Epithelial cell of esophagus (primary cell): ENCODE measurements at regions not wholly inside any gene's neighbourhood (a gene's known extent, or its start where the extent isn't known, plus 50 kb on each side); places are given as distances from the start of the nearest gene placed in this dataset.

ENCODE experiments used
- DNase-seq: peaks from one replicate; pipeline ENCODE4 v3.0.0; 2010; ENCODE audit warnings: low read depth
- H3K4me3 ChIP-seq: 2 replicates; pipeline ENCODE4 v1.5.1; 2011; ENCODE audit warnings: mild to moderate bottlenecking, low read length, control low read depth
- TF ChIP-seq, protein P1 (sequence below): IDR thresholded peaks from 2 replicates; pipeline ENCODE4 v1.5.1; 2011; ENCODE audit warnings: low read depth, mild to moderate bottlenecking, low read length, control low read depth, inconsistent platforms; ENCODE audit not compliant: insufficient read depth; ENCODE audit errors: missing control alignments

GRCh38 chr3:70757658-70758057 is 445.2 kb upstream of the MDFIC2 start:
- no peak overlapping the region for H3K4me3 ChIP-seq
- TF ChIP-seq, protein P1, sequence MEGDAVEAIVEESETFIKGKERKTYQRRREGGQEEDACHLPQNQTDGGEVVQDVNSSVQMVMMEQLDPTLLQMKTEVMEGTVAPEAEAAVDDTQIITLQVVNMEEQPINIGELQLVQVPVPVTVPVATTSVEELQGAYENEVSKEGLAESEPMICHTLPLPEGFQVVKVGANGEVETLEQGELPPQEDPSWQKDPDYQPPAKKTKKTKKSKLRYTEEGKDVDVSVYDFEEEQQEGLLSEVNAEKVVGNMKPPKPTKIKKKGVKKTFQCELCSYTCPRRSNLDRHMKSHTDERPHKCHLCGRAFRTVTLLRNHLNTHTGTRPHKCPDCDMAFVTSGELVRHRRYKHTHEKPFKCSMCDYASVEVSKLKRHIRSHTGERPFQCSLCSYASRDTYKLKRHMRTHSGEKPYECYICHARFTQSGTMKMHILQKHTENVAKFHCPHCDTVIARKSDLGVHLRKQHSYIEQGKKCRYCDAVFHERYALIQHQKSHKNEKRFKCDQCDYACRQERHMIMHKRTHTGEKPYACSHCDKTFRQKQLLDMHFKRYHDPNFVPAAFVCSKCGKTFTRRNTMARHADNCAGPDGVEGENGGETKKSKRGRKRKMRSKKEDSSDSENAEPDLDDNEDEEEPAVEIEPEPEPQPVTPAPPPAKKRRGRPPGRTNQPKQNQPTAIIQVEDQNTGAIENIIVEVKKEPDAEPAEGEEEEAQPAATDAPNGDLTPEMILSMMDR = no peak
- DNase-seq = no peak

DNA sequence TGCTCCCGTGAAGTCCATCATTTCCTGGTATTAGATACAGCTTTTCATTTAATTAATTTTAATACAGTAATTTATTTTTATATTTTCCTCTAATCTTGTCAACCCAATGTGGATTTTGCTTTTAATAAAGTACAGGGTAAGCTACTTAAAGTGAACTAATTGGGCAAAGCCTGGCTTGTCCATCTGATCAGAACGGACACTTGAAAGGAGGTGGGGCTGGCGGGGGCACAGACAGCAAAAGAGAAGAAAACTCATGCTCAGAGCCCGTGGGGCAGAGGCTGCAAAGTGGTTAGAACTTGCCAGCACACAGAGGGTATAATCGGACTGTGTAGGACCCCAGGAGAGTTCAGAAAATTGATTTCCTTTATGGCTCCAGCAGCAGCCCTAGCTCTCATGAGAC is 443.1 kb upstream of the MDFIC2 start:
- no peak overlapping the region for H3K4me3 ChIP-seq
- DNase-seq = no peak
- TF ChIP-seq, protein P1 = no peak

- DNase-seq = peak; percentile 55
- TF ChIP-seq, protein P1 = no peak
- H3K4me3 ChIP-seq = no peak overlapping the region
Measured at GRCh38 chr3:70754314-70754713, 441.9 kb upstream of the MDFIC2 start.

- H3K4me3 ChIP-seq = no peak overlapping the region
- DNase-seq = peak; percentile 22
- TF ChIP-seq, protein P1 = peak; percentile 51
Measured at GRCh38 chr3:70753572-70753971, 441.1 kb upstream of the MDFIC2 start.

- no peak overlapping the region for H3K4me3 ChIP-seq
- DNase-seq = no peak
- TF ChIP-seq, protein P1 = no peak
Measured at GRCh38 chr3:70752051-70752450, 439.6 kb upstream of the MDFIC2 start.

DNA sequence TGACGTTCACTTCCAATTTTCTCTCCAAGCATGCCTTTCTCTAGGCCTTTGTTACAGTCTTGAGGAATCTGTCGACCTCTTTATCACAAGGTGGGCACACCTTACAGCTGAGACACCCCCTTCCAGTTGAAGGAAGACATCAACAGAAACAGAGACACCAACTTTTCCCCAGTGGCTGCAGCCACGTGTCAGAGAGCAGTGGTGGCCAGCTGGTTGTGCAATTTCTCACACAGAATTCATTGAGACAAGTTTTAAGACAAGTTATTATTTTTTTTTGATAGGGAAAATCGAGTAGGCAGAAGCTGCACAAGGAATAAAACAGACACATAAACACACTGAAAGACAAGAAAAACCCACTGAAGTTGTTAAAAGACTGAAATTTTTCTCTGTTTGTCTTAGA is 436.7 kb upstream of the MDFIC2 start:
- H3K4me3 ChIP-seq = no peak overlapping the region
- TF ChIP-seq, protein P1 = no peak
- DNase-seq = no peak

- H3K4me3 ChIP-seq = no peak overlapping the region
- no peak for DNase-seq
- TF ChIP-seq, protein P1 = no peak
Measured at GRCh38 chr3:70748593-70748992, 436.2 kb upstream of the MDFIC2 start.
